GM06990 (cell line): ENCODE measurements at regions not wholly inside any gene's neighbourhood (a gene's known extent, or its start where the extent isn't known, plus 50 kb on each side); places are given as distances from the start of the nearest gene placed in this dataset.

Experiments used
- DNase-seq: peaks from one replicate; pipeline ENCODE4 v3.0.0-alpha.2; 2011; ENCODE audit not compliant: insufficient read length; ENCODE audit errors: extremely low read depth
- H3K27me3 ChIP-seq: replicated peaks from 2 replicates; pipeline ENCODE4 v1.6.0; 2011; ENCODE audit warnings: low read length; ENCODE audit not compliant: control insufficient read depth, insufficient read depth
- H3K36me3 ChIP-seq: 2 replicates; pipeline ENCODE4 v1.5.1; 2011; ENCODE audit warnings: low read length; ENCODE audit not compliant: control insufficient read depth, insufficient read depth
- H3K4me3 ChIP-seq: replicated peaks from 2 replicates; pipeline ENCODE4 v1.5.1; 2011; ENCODE audit warnings: low read depth, mild to moderate bottlenecking, control low read depth, low read length
- TF ChIP-seq, protein P1 (sequence below): IDR thresholded peaks from 2 replicates; pipeline ENCODE4 v1.5.1; 2011; ENCODE audit warnings: low read length, control low read depth, mild to moderate bottlenecking, inconsistent platforms; ENCODE audit not compliant: insufficient read depth, poor library complexity, severe bottlenecking

GRCh38 chr3:1007866-1008265 is 85.0 kb upstream of the CNTN6 start:
- Histone ChIP-seq H3K4me3 (no peak overlapping the region), H3K36me3 (no peaks in the 10 kb centered on the region), H3K27me3 (no peaks in the 10 kb centered on the region)
- TF ChIP-seq, protein P1, sequence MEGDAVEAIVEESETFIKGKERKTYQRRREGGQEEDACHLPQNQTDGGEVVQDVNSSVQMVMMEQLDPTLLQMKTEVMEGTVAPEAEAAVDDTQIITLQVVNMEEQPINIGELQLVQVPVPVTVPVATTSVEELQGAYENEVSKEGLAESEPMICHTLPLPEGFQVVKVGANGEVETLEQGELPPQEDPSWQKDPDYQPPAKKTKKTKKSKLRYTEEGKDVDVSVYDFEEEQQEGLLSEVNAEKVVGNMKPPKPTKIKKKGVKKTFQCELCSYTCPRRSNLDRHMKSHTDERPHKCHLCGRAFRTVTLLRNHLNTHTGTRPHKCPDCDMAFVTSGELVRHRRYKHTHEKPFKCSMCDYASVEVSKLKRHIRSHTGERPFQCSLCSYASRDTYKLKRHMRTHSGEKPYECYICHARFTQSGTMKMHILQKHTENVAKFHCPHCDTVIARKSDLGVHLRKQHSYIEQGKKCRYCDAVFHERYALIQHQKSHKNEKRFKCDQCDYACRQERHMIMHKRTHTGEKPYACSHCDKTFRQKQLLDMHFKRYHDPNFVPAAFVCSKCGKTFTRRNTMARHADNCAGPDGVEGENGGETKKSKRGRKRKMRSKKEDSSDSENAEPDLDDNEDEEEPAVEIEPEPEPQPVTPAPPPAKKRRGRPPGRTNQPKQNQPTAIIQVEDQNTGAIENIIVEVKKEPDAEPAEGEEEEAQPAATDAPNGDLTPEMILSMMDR = no peak
- DNase-seq = no peak

GRCh38 chr3:1010228-1010627 is 82.6 kb upstream of the CNTN6 start:
- no peak overlapping the region for H3K4me3 ChIP-seq
- no peaks in the 10 kb centered on the region for H3K27me3 ChIP-seq
- TF ChIP-seq, protein P1 = no peak
- H3K36me3 ChIP-seq = no peaks in the 10 kb centered on the region
- DNase-seq = no peak

DNA sequence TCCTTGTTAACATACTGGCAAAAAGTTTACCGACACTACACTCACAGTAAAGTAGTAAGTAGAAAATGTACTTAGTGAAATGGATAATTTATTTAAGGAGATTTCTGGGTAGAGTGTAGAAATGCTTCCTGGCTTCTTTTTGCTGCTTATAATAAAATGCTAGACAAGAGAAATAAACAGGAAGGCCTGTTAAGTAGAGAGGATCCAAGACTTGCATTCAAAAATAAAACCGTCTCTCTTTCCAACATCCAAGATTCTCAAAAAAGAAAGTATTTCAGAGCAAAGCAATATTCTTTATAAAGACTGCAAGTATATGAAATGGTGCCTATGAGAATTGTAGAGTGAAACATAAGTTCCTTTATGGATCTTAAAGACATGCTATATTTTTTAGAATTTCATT is 77.0 kb upstream of the CNTN6 start:
- Histone ChIP-seq H3K36me3 (no peaks in the 10 kb centered on the region), H3K27me3 (no peaks in the 10 kb centered on the region), H3K4me3 (no peak overlapping the region)
- no peak for DNase-seq
- TF ChIP-seq, protein P1 = no peak

DNA sequence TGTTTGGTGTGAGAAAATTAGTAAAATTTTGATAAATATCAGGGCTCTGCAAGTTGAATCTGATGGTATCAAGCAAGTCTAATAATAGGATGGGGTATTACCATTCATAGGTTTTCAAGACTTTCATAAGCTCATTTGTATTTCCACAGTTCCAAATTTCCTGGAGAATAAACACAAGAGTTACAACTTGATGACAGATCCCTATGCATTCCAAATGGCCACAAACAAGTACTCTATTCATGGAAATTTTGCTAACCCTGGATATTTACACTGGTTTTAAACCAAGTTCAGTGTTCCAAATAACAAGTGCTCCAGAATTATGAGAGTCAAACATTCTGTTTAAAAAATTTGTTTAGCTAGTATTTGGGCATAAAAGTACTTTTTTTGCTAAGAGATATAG is 75.0 kb upstream of the CNTN6 start:
- Histone ChIP-seq H3K36me3 (no peaks in the 10 kb centered on the region), H3K27me3 (no peaks in the 10 kb centered on the region), H3K4me3 (no peak overlapping the region)
- no peak for DNase-seq
- TF ChIP-seq, protein P1 = no peak

DNA sequence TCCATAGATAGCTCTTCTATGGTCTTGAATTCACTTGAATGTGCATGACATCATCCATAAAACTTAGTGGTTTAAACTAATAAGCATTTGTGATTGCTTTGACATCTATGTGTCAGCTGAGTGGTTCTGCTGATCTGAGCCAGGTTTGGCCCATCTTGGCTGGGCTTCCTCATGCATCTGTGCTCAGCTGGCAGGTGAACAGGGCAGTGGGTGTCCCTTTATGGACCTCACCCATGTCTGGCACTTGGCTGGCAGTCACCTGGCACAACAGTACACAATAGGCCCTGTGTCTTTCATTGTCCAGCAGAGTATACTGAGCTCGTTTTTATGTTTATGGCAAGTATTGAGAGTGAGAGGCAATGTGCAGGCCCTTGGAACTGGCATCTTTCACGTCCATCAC is 73.7 kb upstream of the CNTN6 start:
- TF ChIP-seq, protein P1 = no peak
- no peaks in the 10 kb centered on the region for H3K36me3 ChIP-seq
- no peaks in the 10 kb centered on the region for H3K27me3 ChIP-seq
- H3K4me3 ChIP-seq = no peak overlapping the region
- DNase-seq = no peak

- no peaks in the 10 kb centered on the region for H3K36me3 ChIP-seq
- DNase-seq = no peak
- TF ChIP-seq, protein P1 = no peak
- H3K27me3 ChIP-seq = no peaks in the 10 kb centered on the region
- no peak overlapping the region for H3K4me3 ChIP-seq
Observed at GRCh38 chr3:1026395-1026794, 66.4 kb upstream of the CNTN6 start.
